HG02970 (cell line): ENCODE measurements at regions not wholly inside any gene's neighbourhood (a gene's known extent, or its start where the extent isn't known, plus 50 kb on each side); places are given as distances from the start of the nearest gene placed in this dataset.

Experiments
- ATAC-seq: cut with Tn5 transposase; IDR thresholded peaks from one replicate; pipeline ENCODE4 v1.9.1; 2021; ENCODE audit warnings: mild to moderate bottlenecking, moderate library complexity, moderate number of reproducible peaks; ENCODE audit not compliant: unreplicated experiment, low FRiP score

GRCh38 chrX:6707497-6707896, 172.6 kb upstream of the VCX3A start:
- ATAC-seq, result no peak

- ATAC-seq, result no peak
These were observed 166.2 kb upstream of the VCX3A start for GRCh38 chrX:6701085-6701484.

- ATAC-seq, result no peak
These were observed 160.8 kb upstream of the VCX3A start for GRCh38 chrX:6695717-6696116.

- ATAC-seq, result no peak
These were observed 160.1 kb upstream of the VCX3A start for GRCh38 chrX:6694977-6695376.

DNA sequence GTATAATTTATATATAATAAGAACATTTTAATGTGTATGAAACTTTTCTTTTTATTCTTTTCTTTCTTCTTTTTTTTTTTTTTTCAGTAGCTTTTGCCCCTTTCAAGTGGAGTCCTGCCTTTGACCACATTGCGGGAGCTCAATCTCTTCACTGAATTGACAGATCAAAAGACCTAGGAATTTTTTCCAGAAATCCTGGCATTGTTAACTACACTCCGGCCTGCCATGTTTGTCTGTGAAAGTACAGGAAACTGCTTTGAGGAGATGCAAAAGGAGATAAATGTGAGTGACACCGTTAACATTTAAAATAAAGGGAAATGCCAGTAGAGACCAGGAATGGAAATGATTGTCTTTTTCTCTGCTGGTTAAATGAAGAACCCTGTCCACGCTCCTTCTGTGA, 159.3 kb upstream of the VCX3A start:
- ATAC-seq, result no peak

DNA sequence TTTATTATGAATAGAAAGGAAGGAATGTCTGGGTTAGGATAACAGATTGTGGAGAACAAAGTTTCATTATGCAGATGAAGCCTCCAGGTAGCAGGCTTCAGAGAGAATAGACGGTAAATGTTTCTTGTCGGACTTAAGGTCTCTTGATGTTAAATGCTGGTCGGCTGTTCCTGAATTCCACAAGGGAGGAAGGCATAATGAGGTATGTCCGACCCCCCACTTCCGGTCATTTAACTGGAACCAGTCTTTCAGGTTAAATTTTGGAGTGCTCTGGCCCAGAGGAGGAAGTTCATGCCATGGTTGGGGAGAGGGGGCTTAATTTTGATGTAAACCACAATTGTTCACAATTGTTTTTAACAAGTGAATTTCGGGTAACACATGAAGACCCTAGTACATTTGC, 158.1 kb upstream of the VCX3A start:
- ATAC-seq, result no peak

DNA sequence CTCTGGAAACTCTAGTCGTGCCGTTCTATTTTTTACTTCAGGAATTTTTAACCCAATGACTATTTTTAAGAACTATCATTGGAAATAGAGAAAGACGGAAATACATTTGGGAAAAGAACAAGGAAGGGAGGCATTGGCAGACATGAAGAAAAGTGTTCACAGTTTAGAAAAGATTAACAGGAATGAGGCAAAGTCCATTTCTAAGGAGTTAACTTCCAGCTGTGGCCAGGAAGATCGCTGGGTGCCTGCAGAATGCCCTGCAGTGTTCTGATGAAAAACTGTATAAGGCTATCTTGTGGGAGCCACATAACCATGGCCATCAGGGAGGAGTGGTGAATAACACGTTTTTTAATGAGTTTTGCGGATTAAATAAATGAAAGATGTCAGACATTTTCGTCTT, 150.6 kb upstream of the VCX3A start:
- ATAC-seq, result no peak

GRCh38 chrX:6683353-6683752, 148.4 kb upstream of the VCX3A start:
- no peak for ATAC-seq

DNA sequence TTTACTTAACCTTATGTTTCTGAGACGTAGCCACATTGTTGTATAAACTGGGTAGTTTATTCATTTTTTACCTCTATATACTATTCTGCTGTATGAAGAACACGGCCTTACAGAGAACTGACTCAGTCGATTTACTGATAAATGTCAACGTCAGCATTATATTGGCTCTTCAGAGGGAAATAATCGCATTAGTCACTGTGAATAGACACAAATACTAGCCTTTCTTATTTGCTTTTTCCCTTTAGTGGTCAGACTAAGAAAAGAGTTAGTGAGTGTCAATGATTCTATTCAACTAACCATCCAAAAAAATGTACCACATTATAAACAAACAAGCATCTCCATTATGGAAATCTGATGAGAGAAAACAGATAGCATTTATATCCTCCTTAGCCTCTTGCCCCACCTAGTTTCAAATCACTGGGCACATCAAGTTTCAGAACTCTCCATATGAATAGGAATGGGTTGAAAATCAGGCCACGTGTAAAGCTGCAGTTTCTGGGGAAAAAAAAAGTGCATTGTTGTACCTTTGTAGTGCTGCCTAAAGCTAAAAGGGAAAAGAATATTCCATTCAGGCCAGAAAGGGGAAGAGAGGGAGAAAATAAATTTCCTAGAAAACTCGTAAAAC, 146.7 kb upstream of the VCX3A start:
- no peak for ATAC-seq

GRCh38 chrX:6679988-6680387, 145.1 kb upstream of the VCX3A start:
- ATAC-seq, result no peak

- ATAC-seq, result no peak
These were observed 144.6 kb upstream of the VCX3A start for GRCh38 chrX:6679550-6679949.

DNA sequence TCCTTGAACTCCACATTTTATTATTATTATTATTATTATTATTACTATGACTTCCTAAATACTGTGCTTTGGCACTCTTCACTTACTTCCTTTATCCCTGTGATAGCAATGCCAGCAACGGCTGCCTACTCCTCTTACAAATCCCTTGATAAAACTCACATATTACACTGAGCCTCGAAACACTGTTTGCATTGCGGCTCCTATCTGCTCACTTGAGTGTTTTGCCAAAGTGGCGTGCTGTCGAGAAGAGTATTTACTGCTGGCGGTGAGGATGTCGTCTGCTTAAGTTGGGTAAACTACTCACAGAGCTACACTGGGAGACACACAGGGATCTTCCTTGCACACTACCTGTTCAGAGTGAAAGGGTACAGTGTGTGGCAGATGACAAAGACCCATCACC, 143.4 kb upstream of the VCX3A start:
- ATAC-seq, result no peak

DNA sequence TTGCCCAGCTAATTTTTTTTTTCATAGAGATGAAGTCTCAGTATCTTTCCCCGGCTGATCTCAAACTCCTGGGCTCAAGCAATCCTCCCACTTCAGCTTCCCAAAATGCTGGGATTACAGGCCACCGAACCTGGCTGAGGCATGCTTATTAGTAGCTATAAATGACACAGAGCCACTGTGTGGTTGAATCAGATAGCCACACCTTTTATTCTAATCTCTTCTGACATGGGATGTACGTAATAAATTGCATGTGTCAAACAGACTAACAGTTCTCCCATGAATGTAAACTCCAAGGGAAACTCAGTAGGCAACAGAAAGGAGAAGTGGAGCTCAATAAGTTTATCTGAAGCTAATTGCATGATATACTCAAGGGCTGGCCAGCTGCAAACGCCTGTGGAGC, 139.8 kb upstream of the VCX3A start:
- ATAC-seq, result no peak

- no peak for ATAC-seq
These were observed 132.3 kb upstream of the VCX3A start for GRCh38 chrX:6667048-6667768.

GRCh38 chrX:6666624-6667023, 131.7 kb upstream of the VCX3A start:
- no peak for ATAC-seq

DNA sequence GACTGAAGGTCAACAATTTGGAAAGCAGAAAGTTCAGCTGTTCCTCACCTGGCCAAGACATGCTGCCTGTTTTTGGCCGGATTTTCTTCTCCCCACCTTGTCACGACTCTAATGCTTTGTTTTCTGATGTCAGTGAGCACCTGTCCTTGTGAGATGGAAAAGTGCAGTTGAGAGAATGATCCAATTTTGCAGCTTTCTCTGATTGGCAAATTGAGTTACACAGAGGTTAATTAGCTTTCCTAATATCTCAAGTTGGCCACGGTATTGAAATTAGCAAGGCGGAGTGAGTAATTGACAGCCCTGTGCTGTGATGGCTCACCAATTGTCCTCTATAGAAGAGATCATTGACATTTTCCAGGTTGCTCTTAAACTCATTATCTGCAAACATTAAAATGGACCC, 126.8 kb upstream of the VCX3A start:
- no peak for ATAC-seq

- ATAC-seq, result no peak
These were observed 125.8 kb upstream of the VCX3A start for GRCh38 chrX:6660567-6661264.

DNA sequence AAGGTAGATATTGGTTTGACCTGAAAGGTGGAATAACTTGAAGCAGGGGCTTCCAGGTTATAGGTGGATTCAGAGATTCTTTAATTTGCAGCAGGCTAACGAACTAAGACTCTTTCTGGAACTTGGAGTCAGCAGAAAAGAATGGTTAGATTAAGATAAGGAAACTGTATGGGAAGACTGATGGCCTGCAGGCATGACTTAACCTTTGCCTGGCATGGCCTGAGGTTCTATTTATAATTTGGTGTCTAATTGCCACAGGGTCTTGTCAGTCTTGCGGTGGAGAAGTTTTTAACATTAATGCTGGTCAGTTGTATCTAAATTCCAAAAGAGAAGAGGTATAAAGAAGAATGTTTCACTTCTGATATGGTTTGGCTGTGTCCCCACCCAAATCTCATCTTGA, 110.3 kb upstream of the VCX3A start:
- ATAC-seq, result no peak

DNA sequence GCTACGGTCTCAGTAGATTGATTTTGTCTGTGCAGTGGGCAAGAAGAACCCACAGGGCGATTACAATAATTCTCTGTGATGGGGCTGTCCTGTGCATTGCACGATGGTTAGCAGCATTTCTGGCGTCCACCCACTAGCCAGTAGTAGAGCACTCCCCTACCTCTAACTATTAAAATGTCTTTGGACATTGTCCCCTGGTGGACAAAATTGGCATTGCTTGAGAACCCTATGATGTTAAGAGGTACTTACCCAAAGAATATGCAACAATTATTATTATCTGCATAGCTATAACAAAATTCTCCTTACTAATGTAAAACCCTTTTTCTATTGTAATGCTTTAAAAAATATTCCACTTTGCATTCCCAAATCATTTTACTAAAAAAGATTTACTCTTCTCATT, 109.5 kb upstream of the VCX3A start:
- ATAC-seq, result no peak

- ATAC-seq, result no peak
These were observed 105.8 kb upstream of the VCX3A start for GRCh38 chrX:6640727-6641126.

- no peak for ATAC-seq
These were observed 79.6 kb upstream of the VCX3A start for GRCh38 chrX:6614506-6614905.
